HG02943 (cell line): ENCODE measurements at regions not wholly inside any gene's neighbourhood (a gene's known extent, or its start where the extent isn't known, plus 50 kb on each side); places are given as distances from the start of the nearest gene placed in this dataset.
"Not testable (repeated sequence)": the region's sequence is repeated elsewhere in the genome, so short reads cannot be mapped to it uniquely, and the experiment has no call there.

Experiments used
- ATAC-seq: cut with Tn5 transposase; IDR thresholded peaks from one replicate; pipeline ENCODE4 v1.9.1; 2021; ENCODE audit warnings: mild to moderate bottlenecking, low read depth, moderate library complexity; ENCODE audit not compliant: unreplicated experiment

DNA sequence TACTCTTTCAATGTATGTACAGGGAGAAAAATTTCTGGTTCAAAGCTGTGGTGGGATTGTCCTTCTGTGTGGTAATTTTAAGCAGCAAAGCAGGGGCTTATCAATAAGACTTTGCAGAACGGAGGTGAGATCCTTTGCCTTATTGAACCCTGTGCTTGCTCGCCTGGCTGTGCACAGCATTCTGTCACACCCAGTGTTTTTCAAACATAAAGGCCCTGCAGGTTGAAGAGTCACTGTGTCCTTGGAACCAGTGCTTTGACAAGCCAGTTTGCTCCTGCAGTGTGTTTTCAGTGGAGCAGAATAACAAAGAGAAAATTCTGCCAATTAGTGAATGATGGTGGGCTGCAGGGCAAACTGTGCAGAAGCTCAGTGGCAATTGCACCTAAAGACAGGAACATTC is 236.7 kb upstream of the PCSK5 start:
- ATAC-seq = no peak

GRCh38 chr9:75657015-75657414 is 233.5 kb upstream of the PCSK5 start:
- no peak for ATAC-seq

GRCh38 chr9:75658301-75658905 is 232.1 kb upstream of the PCSK5 start:
- ATAC-seq = no peak

DNA sequence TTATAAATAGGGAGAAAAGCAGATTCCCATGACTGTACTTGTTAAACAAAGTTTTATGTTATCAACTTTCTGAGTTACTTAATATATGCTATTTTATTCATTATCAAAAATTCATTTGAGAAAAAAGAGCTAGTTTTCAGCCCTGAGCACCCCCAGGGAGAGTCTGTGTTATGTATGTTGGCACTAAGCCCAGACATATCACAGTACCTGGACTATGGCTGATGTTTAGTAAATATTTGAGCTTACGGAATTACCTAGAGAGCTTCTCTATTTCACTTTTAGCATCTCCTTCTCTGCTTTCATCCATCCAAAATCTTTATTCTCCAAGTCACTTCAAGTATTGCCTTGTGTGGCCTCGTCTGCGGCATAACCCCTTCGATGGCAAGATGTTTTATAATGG is 225.9 kb upstream of the PCSK5 start:
- no peak for ATAC-seq

DNA sequence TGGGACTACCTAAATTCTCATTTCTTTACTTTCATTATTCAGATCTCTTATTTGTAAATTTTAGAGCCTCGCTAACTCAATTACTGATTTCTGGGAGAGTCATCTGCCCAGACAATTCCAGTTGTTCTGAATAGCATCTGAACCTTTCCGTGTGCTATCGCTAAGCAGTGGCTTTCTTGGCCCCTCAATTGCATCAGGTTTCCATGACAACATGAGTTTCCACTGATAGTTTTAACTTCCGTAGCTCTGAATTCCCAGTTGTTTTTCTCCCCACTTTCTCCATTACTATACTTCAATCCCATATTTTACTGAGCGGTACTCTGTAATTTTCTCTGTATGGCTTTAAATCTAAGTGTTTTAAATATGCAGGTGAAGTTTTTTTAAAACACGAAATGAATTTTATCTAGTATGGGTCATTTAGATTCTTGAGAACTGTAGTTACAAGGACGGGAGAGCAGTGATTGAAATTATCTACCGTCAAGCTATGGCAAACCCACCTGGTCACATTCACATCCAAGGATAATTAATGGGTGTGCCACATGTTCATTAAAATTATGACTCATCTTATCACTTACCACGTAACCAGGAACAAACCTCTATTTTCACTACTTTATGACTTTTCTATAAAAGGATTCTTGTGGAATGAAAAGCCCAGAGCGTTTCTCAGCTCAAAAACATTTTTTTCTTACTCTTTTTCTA is 223.5 kb upstream of the PCSK5 start:
- no peak for ATAC-seq

DNA sequence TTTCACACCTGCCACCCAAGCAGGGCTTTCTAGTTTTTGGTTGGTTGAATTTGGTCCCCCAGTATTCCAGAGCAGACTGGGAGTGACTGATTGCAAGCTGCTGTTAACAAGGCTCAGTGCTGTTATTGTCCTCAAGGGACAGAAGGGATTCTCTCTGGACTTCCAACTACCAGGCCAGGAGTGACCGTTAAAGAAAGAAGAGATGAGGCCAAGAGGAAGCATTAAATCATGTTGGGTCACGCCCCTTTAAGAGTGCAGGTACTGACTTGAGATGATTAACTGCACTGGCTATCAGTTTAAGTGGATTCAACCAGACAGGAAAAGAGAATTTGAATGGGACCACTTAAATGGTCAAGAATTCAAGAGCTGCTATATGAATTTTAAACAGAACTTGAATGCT is 220.8 kb upstream of the PCSK5 start:
- no peak for ATAC-seq

GRCh38 chr9:75671354-75671753 is 219.1 kb upstream of the PCSK5 start:
- ATAC-seq = no peak

DNA sequence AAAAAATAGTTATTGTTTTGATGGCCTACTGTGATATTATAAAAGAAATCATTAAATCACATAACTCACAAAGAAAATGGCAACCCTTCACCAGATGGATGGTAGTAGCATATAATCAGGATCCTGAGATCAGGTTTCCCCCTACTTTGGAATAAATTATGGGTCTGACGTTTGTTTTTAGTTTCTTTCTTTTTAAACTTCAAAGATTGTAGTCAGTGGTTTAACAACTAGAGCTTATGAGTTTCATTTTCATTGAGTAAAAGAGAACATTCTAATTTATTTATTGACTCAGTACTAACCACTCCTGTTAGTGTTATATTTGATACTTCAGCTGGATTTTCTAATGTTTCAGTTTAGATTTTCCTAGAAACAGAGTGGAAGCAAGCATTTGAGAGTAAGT is 218.0 kb upstream of the PCSK5 start:
- ATAC-seq = no peak

- ATAC-seq = no peak
These were observed 206.9 kb upstream of the PCSK5 start for GRCh38 chr9:75683591-75683990.

DNA sequence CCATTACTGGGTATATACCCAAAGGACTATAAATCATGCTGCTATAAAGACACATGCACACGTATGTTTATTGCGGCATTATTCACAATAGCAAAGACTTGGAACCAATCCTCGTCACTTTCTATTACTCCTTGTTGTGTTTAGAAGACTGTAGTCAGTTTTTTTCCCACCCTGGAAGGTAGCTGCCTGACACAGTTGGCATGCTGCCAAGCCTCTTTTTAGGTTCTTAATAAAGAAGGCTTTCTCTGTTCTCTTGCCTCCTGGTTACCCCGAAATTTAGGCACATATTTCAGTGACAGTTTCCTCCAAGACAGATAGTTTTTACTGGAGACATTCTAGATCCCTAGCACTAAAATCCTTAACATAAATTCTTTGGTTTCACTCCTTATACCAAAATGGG is 205.4 kb upstream of the PCSK5 start:
- ATAC-seq = no peak

DNA sequence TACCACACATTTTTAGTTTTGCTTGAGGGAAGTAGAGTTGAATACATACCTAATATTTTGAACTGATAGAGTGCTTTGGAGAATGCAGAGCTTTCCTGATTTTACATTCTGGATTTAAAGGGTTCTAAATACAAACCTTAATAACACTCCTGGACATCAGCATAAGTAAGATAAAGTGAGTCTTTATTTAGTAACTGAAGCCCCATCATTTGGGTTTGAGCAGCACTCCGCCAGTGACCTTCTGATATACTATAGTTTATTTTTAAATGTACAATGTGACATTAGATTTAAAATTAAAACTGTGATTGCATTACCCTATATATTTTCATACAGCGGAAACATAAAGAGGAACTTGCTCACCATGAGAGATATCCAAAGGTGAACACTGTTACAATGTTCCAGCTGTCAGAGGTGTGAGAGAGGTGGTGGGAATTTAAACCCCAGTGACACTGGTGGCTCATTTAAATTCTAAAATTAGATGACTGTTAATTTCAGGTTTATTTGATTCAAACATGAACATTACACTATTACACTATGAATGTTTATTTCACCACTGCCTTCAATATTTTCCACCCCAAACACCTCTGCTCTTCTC is 203.0 kb upstream of the PCSK5 start:
- ATAC-seq = no peak

DNA sequence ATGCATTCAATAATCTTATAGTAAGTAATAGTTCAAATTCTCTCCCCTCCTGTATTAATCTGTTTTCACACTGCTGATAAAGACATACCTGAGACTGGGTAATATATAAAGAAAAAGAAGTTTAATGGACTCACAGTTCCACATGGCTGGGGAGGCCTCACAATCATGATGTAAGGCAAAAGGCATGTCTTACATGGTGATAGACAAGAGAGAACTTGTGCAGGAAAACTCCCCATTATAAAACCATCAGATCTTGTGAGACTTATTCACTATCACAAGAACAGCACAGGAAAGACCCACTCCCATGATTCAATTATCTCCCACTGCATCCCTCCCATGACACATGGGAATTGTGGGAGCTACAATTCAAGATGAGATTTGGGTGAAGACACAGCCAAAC is 199.9 kb upstream of the PCSK5 start:
- ATAC-seq = not testable (repeated sequence)

GRCh38 chr9:75691408-75691807 is 199.1 kb upstream of the PCSK5 start:
- ATAC-seq = no peak

DNA sequence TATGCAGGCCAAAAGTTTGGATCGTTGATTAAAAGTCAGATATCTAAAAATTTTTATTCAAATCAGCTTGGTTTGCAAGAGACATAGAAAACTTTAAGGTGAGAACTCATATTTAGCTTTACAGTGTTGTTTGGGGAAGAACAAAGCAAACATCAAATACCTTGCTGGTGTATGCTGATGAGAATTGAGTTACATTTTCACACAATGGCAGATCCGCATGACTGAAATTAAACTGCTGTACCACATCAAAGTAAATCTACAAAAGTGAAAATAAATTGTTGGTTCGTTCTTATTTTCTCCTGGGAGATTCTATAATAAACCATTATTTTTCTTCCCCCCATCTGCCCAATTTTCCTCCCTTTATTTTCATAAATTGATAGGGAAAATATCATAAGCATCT is 198.2 kb upstream of the PCSK5 start:
- no peak for ATAC-seq

DNA sequence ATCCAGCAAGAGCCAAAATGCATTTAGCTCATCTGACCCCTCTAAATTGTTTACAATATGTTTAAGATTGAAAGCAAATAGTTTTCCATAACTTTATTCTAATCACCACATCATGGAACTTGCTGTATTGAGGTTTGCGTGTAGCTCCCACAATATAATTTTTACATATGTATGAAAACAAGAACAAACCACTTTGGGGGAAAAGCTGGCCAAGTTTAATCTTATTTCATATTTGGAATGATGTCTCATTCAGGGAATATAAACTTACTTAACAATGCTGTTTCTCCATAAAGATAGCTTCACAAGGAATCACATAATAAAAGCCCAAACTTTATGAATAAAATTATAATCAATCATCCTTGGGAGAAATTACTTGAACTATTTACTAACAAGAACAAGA is 194.6 kb upstream of the PCSK5 start:
- ATAC-seq = no peak

DNA sequence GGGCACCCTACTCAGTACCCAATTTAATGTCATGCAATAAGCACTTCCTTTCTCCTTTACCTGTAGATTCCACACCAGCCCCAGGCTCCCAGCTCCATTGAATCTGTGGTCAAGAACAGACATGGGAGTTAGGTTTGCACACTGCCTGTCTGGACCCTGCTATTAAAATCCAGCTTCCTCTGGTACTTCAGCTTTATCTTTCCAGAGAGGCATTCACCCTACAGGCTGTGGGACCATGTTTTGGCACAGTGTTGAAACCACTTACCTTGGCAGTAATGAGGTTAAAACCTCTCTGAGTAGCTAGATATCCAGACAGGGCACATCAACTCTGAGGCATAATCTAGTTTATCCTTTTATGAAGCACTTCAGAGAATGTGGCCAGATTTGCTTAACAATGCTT is 191.5 kb upstream of the PCSK5 start:
- no peak for ATAC-seq

GRCh38 chr9:75699625-75700251 is 190.7 kb upstream of the PCSK5 start:
- ATAC-seq = no peak

GRCh38 chr9:75700252-75700640 is 190.2 kb upstream of the PCSK5 start:
- ATAC-seq = no peak

- no peak for ATAC-seq
These were observed 183.3 kb upstream of the PCSK5 start for GRCh38 chr9:75707191-75707590.

DNA sequence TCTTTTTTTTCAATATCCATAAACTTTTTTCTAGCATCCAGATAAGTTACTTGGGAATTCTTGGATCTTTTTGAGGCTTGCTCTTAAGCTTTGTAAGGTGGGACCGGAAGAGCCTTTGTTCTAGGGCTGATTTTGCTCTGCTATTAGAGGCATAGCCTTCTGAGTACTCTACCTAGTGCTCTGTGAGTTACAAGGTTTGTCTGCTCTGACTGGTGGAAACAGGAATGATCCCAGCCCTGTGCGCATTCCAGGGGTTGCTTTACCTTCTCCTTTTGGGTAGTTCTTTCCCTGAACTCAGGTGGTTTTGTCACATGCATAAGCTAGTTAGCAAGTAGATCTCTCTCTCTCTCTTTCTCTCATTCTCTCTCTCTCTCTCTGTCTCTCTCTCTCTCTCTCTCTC is 180.8 kb upstream of the PCSK5 start:
- no peak for ATAC-seq

- no peak for ATAC-seq
These were observed 177.8 kb upstream of the PCSK5 start for GRCh38 chr9:75712700-75713099.

DNA sequence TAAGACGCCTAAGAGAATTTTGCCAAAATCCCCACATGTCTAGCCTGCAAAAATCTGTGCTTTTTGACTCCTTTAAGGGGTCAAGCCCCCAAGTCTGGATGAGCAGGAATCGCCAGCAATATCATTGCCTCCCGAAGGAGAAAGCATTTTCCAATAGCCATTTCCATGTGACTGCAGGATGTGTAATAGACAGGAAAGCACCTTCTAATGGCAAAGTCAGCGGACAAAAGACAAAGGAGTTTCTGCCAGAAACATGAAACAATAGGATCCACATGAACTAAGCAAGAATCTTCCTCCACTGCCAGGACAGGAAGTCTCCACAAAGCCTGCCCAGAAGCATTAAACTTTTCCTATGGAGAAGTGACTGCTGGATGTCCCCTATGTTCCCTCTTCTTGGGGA is 177.1 kb upstream of the PCSK5 start:
- no peak for ATAC-seq
